HG03378 (cell line): ENCODE measurements at regions not wholly inside any gene's neighbourhood (a gene's known extent, or its start where the extent isn't known, plus 50 kb on each side); places are given as distances from the start of the nearest gene placed in this dataset.
A peak's percentile ranks its signal among the peaks of the same experiment; 100 is the strongest.
"Not testable (repeated sequence)": the region's sequence is repeated elsewhere in the genome, so short reads cannot be mapped to it uniquely, and the experiment has no call there.

ENCODE experiments used
- ATAC-seq: cut with Tn5 transposase; IDR thresholded peaks from one replicate; pipeline ENCODE4 v1.9.1; 2021; ENCODE audit warnings: mild to moderate bottlenecking, moderate library complexity; ENCODE audit not compliant: unreplicated experiment

DNA sequence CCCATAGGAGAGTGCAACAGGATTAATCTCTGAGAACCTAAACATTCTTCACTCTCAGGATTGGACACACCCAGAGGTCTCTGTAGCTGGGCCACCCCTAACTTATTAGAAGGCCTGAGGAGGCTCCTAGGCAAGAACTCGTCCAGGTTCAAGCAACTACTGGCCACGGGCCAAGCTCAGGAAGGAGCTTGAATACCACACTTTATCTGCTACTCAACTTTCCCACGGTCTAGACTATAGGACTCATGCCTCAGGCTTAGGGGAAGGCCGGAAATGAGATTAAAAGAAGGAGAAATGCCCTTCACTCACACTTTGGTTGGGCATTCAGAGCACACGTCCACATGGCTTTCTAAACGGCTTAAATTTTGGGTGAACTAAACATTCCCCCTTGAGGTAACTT, 142.8 kb upstream of the PHYHIPL start:
- ATAC-seq = no peak

DNA sequence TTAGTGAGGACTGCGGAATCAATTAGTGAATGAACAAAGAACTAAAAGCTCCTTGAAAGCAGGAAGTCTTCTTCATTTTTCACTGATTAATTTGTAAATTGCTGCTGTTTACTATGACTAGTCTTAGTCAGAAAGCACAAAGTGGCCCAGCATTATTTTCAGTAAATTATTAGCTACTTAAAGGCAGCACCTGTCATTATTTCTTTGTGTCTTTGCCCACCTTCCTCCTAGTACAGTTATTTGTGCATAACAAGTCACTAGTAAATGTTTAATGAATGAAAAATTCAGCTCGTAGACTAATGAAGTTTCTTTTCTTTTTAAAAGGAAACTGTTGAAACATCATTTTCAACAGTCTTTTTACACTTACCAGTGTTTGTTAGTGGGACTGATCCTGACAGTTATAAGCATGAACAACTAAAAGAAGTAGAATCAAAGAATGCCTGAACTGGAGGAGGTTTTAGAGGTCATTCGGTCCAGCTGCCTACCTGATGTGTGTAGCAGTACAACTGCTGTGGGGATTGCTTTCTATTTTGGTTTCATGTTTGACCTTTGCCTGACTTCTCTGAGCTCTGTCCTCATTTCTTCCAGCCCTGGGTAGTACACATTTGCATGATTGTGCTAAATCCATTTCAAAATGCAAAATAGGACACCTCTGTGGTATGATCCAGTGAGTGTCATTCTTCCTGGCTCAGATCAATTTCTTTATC, 140.0 kb upstream of the PHYHIPL start:
- ATAC-seq = peak; percentile 99

DNA sequence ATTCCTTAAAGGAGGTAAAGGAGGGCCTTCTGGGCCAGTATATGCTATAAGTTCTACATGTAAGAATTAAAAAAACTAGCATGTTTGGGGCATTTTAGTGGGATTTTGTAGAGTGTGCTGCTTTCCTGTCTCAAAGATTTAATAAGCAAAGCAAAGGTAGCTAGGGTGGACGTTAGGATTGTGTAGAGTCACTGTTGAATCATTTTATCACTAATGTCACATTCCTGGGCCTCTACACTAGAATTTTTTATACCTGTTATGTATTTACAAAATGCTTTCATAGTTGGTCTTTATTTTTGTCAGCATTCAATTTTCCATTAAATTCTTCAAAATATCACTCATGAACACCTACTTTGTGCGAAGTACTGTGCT, 139.4 kb upstream of the PHYHIPL start:
- no peak for ATAC-seq

DNA sequence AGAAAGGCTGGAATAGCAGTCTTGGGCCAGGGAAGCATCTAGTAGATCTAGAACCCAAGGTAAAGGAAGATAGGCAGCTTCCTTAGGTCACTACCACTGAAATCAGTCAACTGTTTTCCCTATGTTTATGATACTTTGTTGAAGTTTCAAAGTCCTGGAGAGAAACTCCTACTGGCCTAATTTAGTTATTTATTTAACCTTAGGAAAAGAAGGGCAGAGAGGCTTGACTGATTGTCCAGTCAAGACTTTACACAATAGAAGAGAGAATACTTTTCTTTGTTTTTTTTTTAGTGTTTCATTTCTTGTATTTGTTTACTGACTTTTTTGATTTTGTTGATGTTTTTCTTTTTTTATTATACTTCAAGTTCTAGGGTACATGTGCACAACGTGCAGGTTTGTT, 138.9 kb upstream of the PHYHIPL start:
- no peak for ATAC-seq

DNA sequence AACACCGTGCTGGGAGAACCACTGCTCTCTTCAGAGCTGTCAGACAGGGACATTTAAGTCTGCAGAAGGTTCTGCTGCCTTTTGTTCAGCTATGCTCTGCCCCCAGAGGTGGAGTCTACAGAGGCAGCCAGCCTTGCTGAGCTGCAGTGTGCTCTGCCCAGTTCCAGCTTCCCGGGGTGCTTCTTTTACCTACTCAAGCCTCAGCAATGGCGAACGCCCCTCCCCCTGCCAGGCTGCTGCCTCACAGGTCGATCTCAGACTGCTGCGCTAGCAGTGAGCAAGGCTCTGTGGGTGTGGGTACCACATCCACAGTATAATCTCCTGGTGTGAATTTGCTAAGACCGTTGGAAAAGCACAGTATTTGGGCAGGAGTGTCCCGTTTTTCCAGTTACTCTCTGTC, 133.1 kb upstream of the PHYHIPL start:
- not testable (repeated sequence) for ATAC-seq

DNA sequence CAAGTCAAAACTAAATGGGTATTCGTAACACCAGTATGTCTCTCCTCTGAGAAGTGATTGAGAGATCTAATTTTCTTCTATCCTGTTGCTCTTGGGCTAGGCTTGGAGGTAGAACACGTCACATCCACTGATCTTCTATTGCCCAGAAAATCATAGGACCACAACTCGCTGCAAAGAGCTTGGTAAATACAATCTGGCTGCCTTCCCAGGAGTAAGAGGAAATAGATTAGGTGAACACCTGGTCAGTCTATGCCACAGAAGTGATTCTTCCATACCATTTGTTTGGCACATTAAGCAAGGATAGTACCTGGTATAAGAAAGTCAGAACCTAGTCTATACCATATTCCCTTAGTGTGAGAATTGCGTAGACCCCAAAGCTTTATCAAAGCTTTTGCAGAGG, 129.3 kb upstream of the PHYHIPL start:
- no peak for ATAC-seq

DNA sequence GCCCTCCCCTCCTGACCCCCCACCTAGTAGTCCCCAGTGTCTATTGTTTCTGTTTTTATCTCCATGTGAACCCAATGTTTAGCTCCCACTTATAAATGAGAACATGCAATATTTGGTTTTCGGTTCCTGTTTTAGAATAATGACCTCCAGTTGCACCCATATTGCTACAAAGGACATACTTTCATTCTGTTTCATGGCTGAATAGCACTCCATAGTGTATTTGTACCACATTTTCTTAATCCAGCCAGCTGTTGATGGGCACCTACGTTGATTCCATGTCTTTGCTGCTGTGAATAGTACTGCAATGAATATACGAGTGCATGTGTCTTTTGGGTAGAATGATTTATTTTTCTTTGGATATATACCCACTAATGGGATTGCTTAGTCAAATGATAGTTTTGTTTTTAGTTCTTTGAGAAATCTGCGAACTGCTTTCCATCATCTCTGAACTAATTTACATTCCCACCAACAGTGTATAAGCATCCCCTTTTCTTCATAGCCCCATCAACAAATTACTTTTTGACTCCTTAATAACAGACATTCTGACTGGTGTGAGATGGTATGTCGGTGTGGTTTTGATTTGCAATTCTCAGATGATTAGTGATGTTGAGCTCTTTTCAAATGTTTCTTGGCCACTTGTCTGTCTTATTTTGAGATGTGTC, 128.4 kb upstream of the PHYHIPL start:
- ATAC-seq = peak; percentile 96

DNA sequence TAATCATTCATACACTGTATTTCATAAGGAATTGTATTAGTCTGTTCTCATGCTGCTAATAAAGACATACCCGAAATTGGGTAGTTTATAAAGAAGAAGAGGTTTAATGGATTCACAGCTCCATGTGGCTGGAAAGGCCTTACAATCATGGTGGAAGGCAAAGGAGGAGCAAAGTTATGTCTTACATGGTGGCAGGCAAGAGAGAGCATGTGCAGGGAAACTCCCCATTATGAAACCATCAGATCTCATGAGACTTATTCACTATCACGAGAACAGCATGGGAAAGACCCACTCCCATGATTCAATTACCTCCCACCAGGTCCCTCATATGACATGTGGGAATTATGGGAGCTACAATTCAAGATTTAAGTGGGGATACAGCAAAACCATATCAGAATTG, 122.9 kb upstream of the PHYHIPL start:
- not testable (repeated sequence) for ATAC-seq

DNA sequence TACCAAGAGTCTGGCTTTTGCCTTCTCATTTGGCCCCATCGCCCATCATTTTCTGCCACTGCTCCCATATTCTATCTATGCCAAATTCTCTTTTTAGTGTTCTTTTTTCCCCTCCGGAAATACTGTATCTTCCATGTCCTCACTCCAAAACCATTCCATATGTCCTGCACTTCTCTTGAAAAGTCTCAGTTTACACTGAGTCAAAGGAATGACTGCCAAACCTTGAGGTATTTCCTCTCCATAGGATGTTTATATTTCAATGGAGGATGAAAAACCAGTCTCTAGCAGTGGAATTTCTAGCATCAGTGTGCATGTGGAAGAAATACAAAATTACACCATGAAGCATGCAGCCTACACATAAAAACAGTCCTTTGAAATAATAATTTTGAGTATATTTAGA, 121.4 kb upstream of the PHYHIPL start:
- ATAC-seq = no peak

DNA sequence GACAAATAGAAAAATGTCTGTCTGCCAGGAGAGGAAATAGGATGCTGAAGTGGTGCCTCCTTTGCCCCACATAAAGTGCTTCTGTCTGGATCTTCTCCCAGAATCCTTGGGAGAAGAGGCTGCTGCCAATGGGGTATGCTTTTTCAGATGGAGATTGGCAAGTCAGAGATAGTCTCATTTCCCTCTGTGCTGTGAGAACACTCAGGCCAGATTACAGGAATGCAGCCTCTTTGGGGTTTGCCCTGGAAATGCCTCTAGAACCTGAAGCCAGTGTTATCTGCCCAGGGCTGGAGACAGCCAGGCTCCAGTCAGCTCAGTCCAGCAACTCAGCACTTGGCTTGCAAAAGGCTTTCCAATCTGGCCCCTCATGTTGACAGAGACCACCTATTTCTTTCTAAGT, 119.1 kb upstream of the PHYHIPL start:
- ATAC-seq = no peak

DNA sequence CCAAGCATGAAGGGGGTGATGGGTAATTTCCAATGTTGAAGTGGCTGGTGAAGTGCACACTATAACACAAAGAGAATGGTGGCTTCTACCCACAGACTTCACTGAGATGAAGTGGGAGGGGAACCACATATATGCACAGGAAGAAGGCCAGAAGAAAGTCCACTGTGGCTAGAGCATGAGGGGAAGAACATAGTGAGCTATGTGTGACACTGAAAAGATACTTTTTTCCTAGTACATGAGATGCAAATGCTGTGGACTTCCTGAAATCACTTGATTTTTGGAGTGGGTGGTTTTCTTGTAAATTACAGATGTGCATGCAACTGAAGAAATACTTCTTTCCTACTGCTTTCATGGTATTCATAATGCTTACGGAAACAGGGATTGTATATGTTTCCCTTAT, 115.6 kb upstream of the PHYHIPL start:
- peak; percentile 70 for ATAC-seq

DNA sequence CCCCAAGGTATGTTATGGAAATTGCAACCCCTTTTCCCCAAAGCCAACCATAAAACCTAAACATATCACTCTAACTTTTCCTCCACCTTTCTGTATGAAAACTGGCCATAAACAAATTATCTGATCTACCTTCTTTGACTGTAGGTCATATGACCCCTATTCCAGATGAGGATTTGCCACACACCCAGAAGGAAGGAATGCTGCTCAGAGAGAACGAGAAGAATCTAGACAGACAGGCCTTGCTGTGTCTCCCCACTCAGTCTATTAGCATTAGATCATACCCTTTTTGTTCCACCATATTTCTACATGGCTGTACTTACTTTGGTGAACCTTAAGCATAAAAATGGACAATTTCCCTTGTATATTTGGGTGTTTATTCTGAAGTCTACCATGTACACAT, 113.0 kb upstream of the PHYHIPL start:
- ATAC-seq = no peak

DNA sequence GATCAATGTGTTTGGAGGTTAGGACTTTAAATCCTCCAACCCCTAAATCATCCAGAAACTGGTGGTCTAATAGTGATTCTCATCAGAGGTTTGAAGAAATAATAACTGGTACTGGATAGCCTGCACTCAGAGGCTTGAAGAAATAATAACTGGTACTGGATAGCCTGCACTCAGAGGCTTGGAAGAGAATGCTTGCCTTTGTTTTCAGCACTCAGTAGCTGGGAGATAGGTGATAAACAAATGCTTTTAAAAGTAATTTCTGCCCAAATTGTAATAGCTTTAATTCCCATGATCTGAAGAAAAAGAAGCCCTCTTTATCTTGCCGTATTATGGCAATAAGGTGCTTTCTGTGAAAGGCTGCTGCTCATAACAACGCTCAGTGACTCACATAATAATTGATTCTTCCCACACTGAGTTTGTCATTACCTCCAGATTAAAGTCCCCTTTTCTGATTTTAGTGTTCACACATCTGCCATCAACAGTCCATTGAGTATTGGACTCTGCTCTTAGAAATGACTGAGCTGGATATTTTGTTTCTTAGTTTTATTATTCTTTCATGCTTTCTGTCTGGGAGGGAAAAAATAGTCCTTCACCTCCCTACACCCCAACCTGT, 112.3 kb upstream of the PHYHIPL start:
- ATAC-seq = no peak

DNA sequence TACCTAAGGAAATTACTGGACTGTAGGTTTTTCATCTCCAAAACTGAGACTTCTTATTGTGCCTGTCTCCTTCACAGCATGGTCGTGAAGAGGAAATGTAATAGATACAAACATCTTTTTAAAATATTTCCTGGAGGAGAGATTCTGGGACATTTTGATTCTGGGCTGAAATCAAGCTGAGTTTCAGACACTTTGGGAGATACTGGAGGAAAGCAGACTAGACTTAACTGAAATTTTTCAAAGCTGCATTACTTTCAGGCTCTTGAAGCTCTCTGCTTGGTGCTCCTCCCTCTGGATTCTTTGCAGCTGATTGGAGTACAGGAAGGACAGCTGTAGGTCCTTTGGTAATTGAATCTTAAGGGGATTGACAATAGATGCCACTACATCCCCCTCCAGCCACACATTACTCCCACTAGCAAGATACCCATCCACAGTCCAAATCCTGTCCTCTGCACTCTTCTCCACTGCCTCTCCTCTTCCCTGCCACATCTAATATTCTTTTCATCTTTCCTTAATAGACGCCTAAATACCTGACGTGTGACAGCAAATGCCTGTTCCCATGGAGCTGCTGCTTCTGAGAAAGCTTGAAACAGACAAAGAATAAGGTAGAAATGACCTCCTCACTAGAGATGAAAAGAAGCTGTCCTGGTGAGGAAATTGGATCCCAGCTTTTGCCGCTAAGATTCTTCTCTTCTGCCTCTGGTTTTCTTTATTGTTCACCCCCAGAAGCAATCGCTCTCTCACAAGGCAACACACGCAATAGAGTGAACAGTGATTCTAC, 111.5 kb upstream of the PHYHIPL start:
- no peak for ATAC-seq

DNA sequence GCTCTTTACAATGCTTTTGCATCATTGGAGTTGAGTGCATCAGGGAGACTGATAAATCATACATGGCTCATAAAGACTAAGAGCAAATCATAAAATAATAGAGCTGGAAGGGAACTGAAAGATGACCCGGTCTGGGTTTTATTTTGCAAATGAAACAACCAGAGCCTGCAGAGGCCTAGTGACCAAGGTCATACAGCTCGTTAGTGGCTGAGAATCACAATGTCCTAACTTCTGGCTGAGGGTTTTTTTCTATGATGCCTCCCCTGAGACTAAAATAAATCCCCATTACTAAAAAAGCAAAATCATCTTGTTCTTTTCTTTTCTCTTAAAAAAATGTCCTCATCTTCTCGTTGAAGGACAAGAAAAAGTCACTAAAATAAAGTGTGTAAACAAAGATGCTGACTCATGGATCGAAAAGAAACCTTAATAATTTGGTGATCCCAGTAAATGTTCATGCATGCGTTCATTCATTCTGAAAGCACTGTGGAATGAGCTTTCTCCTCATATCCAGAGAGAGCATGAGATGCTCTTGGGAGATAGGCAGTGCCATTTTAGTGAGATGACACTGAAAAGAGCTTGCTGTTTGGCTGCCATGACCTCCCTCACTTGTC, 107.8 kb upstream of the PHYHIPL start:
- ATAC-seq = no peak

DNA sequence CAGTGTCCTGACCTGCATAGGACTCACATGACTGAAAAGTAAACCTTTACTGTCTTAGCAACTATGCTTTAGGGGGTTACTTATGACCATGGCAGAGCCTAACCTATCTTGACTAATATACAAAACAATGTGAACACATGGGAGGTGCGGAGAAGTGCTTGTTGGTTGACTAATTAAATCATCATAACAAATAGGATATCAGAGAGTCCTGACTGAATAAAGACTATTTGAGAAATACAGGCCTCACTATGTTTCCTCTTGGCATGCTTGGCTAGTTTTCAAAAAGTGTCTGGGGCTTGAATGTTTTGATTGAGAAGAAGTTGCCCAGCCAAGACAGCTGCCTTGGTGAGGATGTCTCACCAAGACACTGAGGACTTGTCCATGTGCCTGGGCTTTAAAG, 104.4 kb upstream of the PHYHIPL start:
- ATAC-seq = no peak

DNA sequence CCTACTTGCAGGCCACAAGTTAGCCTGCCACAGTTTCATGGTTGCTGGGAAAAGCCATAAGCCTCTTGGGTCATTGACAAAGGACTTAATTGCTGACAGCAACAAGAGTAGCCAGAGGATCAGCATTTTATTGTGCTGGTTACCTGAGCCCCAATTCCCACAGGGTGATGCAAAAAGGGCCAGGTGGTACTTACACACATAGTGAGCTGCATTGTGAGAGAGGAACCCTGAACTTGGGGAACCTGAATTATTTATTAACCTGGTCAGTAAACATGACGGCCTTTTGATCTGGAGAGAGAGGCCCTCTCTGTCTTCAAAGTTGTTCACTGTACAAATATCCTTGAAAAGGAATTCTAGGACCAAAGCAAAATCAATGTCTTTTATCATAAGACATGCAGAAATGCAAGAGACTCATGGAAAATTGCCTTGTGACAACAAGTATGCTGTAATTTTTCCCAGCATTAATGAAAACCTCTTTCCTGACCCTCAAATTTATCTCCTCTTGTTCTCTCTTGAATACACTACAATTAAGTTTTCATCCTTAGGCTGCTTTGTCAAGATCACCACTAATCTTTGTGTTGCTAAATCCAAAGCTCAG, 102.9 kb upstream of the PHYHIPL start:
- no peak for ATAC-seq

DNA sequence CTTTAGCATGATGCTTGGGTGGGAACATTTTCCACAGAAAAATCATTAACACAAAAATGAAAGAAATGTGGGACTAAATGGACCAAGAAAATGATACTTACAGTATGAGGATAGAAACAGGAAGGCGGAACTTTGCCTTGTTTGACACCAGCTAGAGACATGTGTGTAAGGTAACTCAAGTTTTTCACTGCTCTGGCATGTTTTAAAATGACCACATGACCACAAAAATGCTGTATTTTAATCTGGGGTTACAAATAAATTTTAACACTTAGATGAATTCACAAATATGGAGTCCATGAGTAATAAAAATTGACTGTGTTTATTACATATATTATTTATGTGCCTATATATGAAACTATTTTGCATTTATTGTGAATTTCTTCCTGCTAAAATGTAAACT, 100.9 kb upstream of the PHYHIPL start:
- ATAC-seq = no peak

DNA sequence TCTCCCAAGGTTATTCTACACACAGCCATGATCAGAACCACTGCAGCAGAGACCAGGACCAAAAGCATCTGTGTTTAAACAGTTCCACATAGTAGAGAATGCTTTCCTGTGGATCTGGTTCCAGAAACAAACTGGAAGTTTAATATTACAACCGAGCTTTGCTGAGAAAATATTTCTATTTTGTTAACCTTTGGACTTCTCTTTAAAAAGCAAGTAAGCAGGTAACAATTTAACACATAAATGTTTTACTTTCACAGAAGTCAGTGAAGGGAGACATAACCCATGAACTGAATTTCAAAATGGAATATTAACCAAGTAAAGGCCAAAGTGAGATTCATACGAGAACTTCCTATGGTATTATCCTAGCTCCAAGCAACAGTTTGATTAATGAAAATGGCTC, 98.6 kb upstream of the PHYHIPL start:
- ATAC-seq = no peak

DNA sequence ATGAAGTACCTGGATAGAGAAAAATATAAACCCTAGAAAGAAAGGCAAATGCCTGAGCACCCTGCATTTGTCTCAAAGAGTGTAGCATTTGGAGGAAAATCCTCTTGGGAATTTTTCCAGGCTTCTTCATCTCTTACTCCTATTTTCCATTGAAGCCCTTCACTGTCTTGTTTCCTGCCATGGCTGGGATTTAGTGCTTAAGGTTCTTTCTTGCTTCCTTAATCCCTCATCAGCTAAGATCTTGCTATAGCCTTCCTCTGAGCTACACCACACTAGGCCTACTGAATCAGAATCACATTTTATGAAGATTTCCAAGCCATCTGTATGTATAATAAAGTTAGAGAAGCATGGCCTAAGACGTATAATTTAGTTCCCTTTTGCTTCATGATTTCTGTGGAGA, 97.5 kb upstream of the PHYHIPL start:
- ATAC-seq = no peak
